ENCODE measurements at regions not wholly inside any gene's neighbourhood (a gene's known extent, or its start where the extent isn't known, plus 50 kb on each side); places are given as distances from the start of the nearest gene placed in this dataset.

DNA sequence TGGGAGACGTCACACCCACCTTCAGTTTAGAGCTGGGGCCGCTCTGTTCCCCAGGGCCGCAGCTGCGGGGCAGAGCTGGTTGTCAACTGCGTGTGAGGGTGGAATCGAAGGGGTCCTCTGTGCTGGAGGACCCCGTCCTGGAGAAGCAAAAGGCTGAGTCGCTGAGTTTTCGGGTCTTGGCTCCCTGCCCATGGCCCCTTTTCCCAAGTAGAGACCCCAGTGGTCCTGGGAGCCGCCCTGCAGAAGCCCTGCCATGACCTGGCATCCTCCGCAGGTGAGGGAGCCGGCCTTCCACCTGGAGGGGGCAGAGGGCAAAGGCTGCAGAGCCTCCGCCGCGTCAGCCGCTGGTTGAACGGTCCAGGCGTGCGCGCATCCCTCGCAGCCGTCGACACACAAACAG, 90.4 kb upstream of the COL5A1 start:
- TF ChIP-seq, protein P1, sequence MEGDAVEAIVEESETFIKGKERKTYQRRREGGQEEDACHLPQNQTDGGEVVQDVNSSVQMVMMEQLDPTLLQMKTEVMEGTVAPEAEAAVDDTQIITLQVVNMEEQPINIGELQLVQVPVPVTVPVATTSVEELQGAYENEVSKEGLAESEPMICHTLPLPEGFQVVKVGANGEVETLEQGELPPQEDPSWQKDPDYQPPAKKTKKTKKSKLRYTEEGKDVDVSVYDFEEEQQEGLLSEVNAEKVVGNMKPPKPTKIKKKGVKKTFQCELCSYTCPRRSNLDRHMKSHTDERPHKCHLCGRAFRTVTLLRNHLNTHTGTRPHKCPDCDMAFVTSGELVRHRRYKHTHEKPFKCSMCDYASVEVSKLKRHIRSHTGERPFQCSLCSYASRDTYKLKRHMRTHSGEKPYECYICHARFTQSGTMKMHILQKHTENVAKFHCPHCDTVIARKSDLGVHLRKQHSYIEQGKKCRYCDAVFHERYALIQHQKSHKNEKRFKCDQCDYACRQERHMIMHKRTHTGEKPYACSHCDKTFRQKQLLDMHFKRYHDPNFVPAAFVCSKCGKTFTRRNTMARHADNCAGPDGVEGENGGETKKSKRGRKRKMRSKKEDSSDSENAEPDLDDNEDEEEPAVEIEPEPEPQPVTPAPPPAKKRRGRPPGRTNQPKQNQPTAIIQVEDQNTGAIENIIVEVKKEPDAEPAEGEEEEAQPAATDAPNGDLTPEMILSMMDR (IDR thresholded peaks at IDR 0.05), result no peak
- no peak for TF ChIP-seq POLR2A (IDR thresholded peaks at IDR 0.05)

All from heart left ventricle (tissue), 13 donors.